ENCODE measurements at regions not wholly inside any gene's neighbourhood (a gene's known extent, or its start where the extent isn't known, plus 50 kb on each side); places are given as distances from the start of the nearest gene placed in this dataset.
"Not testable (repeated sequence)": the region's sequence is repeated elsewhere in the genome, so short reads cannot be mapped to it uniquely, and the experiment has no call there.

DNA sequence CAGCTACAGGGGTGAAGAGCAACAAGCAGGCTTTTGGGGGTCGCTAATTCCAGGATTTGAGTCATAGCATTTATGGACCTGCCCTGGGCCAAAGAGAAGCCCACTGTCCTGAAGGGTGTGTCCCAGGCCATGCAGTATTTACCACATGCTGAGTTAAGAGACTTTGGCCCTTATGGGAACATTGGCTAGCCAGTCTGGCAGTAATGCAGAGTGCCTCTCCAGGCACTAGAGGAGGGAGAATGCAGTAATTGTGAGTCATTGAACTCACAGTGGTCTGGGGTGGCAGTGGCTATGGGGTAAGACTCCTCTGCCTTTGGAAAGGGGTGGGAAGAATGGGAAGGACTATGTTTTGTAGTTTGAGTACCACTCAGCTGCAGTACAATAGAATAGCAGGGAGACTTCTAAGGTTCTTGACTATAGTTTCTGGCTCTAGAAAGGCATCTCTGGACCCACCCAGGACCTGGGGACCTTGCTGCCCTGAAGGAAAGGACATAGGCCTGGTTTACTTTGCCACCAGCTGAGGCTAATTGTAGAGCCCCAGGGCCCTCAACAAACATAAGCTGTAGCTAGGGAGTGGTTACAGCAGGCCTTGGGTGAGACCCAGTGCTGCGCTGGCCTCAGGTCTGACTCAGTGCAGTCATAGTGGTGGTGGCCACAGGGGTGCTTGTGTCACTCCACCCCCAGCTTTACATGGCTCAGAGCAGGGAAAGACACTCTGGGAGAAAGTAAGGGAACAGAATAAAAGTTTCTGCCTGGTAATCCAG is 520.9 kb downstream of the HTR1B start:
- no peak for FAIRE-seq

DNA sequence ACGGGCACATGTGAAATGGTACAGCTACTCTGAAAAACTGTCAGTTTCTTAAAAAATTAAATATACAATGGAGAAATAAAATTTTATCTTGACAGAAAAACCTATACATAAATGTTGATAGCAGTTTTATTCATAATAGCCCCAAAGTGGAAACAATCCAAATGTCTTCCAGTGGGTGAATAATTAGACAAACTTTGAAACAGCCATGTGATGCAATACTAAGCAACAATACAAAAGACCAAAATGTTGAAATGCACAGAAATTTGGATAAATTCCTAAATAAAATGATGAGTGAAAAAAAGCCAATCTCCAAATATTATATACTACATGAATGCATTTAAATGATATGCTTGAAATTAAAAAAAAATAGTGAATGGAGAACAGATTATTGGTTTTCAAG is 523.1 kb downstream of the HTR1B start:
- no peak for FAIRE-seq

DNA sequence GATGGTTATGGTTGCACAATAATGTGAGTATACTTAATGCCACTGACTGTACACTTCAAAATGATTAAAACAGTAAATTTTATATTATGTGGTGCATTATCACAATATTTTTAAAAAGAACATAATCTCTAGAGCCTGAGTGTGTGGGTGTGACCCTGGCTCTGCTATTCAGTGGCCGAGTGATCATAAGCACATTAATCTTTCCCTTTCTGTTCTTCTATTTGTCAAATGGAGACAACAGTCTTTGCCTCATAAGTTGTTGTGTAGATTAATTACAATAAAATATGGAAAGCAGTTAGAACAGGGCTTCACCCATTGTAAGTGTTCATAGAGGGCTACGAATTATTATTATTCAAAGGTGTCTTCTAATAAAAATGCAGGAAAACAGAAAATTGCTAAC is 548.6 kb downstream of the HTR1B start:
- no peak for FAIRE-seq

DNA sequence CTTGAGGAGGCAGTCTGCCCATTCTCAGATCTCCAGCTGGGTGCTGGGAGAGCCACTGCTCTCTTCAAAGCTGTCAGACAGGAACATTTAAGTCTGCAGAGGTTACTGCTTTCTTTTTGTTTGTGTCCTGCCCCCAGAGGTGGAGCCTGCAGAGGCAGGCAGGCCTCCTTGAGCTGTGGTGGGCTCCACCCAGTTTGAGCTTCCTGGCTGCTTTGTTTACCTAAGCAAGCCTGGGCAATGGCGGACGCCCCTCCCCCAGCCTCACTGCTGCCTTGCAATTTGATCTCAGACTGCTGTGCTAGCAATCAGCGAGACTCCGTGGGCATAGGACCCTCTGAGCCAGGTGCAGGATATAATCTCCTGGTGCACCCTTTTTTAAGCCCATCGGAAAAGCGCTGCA is 557.8 kb downstream of the HTR1B start:
- not testable (repeated sequence) for FAIRE-seq

DNA sequence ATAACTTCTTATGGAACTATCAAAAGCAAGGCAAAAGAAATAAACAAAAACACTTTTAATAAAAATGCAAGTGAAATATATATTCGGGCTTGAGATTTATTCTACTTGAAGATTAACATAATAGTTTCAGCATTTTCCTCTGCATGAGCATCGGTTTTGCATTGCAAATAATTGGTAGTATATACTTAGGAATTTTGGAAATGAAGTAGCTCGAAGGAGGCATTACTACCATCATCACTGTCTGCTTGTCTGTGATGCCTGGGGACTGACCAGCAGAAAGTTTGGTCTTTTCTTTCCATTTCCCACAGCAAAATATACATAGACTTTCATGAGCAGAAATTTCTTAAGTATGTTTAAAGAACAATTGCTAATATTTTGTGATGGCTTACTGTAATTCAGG is 570.7 kb downstream of the HTR1B start:
- no peak for FAIRE-seq

DNA sequence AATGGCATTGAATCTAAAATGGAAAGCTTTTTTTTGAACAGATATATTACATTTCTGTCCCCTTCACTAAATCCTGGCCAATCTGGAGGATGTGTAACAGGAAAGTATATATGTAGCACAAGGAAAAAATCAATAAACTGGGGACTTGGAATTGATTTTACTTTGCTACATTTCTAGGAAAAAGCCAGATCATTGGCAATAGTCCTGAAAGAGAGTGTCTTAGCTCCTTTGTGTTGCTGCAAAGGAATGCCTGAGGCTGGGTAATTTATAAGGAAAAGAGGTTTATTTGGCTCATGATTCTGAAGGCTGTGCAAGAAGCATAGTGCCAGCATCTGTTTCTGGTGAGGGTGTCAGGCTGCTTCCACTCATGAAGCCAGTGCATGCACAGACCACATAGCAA is 574.9 kb downstream of the HTR1B start:
- no peak for FAIRE-seq

DNA sequence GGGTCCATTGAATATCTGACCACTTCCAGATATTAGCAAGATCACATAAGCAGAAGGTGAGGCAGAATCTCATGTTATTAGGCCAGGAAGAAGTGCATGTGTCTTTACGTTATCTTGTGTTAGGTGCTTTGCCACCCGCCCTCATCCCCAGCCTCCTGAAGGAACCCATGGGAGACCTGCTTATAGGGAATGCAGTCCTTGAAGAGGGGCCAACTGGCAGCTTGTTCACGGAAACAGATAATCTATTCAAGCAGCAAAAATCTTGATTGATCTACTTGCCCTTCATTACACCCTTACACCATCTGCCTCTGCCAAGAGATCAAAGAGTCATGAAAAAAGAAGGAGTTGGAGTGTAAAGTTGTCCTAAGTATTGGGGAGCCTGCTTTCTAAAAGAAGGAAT is 576.4 kb downstream of the HTR1B start:
- no peak for FAIRE-seq

DNA sequence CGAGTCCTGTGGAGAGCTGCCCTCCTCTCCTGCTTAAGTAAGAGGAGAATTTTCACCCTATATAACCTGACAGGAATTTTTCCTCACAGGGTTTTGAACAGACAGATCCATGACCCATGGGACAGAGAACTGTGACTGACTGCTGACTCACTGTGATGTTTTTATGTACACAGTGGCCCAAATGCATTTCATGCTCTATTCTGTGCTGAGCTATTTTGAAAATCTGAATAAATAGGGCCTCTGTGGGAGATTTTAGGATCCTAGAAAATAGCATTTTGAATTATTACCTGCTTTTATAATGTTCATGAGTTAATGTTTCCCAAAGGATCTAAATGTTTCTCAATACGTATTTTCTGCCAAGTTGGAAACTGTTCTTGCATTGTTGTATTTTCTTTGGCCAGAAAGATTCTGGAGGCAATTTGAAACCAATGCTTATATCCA is 577.4 kb downstream of the HTR1B start:
- FAIRE-seq: no peak

DNA sequence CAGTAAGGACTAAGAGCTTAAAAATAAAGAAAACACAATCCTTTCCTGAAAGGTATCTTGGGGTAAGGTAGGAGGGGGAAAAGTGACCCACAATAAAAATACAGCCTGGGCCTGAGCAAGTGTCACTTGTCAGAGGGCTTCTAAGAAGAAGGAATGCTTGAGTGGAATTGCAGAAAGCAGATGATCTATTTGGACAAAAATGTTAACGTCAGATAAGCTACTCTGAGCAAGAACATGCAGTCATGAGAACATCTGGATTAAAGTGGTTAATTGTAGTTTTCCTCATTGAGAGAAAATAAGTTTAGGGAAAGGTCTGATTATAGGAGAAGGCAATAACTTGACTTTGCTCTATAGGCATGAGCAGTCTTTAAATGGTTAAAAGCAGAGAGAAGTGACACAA is 581.9 kb downstream of the HTR1B start:
- no peak for FAIRE-seq

DNA sequence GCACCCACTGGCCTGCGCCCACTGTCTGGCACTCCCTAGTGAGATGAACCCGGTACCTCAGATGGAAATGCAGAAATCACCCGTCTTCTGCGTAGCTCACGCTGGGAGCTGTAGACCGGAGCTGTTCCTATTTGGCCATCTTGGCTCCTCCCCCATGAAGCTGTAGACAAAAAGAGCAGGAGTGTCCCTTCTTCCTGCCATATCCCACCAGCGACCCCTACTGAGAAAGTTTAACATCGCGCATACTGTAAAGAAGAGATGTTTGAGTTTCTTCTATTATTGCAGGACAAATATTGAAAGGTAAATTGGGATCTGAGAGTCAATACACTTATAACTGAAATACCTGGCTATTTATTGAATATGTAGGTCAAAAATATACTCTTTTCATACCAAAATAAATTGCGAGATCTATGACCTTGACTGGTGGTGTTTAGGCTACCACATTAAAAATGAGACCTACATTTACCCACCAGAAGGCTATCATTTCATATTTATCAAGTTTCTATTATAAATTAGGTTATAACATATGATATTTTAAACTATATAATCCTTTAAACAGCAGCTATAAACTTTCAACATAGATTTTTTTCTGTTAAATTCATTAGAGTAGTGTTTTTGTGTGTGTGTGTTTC is 586.3 kb downstream of the HTR1B start:
- no peak for FAIRE-seq

DNA sequence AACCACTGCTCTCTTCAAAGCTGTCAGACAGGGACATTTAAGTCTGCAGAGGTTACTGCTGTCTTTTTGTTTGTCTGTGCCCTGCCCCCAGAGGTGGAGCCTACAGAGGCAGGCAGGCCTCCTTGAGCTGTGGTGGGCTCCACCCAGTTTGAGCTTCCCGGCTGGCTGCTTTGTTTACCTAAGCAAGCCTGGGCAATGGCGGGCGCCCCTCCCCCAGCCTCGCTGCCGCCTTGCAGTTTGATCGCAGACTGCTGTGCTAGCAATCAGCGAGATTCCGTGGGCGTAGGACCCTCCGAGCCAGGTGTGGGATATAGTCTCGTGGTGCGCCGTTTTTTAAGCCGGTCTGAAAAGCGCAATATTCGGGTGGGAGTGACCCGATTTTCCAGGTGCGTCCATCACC is 586.9 kb downstream of the HTR1B start:
- not testable (repeated sequence) for FAIRE-seq

DNA sequence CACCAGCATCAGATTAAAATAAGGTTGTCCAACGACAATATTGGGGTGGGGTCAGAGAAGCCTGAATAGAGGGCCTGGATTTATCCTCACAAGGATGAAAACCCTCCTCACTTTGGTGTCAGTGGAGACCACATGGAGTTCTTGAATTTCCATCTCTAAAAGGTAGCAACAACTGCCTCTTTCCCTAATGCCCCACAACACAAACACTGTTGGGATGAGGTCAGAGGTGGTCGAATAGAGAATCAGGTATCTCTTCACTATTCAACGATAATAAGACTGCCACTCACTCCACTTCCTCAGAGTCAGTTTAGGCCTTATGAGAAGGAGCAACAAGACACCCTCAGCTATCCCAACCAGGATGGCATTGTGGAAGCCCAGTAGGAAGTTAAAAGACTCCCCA is 596.1 kb downstream of the HTR1B start:
- no peak for FAIRE-seq

DNA sequence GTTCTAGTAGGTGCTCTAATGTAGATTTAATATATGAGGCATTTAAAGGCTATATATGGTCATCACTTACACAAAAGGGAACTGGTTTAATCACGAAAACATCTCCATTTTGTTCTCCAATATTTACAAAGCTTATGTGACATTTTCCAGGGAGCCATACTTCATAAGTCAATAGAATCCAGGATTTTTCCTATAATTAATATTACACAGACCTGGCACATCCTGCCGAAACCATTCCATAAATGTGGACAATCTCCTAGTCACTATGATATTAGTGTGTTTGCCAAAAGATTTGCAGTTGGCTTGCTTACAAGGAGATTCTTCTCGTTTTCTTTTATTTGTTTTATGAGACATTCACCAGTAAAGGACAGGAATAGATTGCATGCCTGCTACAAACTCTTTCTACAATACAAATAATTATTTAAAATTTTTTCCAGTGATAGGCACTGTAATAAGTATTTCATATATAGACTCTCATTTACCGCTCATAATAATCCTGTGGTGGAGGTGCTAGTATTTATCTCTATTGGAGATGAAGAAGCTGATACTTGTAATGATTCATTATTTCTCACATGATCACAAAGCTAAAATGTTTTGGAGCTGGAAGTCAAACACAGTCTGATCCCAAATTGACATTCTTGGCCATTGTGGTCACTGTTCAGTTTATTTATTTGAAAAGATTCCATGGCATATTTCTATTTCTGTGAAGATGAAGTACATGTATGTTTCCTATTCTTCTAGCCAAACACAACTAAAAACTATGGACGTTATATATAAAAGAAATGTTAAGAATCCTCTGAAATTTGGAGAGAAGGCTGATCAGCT is 597.0 kb downstream of the HTR1B start:
- no peak for FAIRE-seq

DNA sequence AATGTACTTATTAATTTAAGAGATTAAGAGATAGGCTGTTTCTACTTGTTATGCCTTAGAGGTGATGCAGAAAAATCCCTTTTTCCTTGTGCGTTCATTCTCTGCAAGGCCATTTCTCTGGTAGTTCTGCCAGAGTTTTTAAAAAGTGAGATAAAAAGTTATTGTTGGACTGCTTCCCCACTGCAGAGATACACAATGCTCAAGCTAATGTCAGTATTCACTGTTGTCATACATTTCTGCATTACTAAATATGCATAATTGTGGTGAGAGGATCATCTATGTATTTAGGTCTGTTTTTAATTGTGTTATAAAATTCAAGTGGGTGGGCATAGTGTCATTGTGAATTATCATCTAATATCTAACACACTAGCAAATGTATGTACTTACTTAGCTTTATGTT is 600.4 kb downstream of the HTR1B start:
- no peak for FAIRE-seq

DNA sequence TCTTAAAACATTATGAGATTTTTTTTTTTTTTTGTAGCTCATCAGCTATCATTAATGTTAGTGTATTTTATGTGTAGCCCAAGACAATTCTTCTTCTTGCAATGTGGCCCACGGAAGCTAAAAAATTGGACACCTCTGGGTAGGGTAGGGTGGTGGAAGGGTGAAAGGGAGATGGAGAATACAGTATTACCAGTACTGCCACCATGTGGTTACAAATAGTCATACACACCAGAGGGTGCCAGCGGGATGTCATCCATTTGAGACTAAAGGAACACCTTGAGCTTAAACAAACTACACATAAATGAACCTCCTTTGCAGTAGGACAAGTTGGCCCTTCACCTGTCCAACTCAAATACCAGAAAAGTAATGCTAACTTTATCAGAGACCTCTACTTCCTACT is 601.9 kb downstream of the HTR1B start:
- FAIRE-seq: no peak

DNA sequence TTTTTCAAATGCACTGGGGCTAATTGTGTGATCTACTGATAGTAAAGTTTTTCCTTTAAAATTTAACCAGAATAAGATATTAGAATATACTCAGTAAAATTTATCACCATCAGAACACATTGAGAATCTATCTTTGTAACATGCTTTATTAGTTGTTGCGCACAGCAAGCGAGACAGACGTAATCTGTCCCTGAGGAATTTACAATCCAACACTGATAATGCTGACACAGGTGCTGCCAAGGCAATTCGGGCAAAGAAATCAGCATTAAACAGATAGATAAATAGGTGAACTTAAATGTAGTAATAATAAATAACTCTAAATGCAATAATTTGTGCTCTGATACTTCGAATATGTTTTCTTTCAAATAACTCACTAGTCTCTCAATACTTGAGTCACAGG is 607.2 kb downstream of the HTR1B start:
- FAIRE-seq: no peak

DNA sequence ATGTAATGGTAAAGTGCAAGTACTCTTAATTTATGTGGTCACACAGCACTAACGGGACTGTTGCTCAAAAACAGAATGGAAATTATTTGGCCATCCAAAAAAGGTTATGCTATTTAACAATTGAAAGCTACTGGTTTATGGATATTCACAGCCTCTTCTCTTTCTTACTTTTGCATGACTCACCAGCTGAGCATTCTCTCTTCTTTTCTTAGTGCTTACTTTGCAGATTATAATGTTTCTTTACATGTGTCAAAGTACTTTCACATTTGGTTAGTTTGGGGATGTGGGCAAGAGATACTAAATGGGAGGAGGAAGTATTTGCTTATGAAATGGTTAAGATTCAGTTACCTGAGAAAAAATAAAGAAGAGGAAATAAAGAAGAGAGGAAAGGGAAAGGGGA is 610.5 kb downstream of the HTR1B start:
- no peak for FAIRE-seq

DNA sequence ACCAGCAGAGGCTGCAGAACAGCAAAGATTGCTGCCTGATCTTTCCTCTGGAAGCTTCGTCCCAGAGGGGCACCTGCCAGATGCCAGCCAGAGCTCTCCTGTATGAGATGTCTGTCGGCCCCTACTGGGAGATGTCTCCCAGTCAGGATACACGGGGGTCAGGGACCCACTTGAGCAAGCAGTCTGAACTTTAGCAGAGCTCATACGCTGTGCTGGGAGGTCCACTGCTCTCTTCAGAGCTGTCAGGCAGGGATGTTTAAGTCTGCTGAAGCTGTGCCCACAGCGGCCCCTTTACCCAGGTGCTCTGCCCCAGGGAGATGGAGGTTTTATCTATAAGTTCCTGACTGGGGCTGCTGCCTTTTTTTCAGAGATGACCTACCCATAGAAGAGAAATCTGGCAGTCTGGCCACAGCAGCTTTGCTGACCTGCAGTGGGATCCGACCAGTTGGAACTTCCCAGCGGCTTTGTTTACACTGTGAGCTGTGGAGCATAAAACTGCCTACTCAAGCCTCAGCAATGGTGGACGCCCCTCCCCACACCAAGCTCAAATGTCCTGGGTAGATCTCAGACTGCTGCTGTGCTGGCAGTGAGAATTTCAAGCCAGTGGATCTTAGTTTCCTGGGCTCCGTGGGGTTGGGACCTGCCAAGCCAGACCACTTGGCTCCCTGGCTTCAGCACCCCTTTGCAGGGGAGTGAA is 613.9 kb downstream of the HTR1B start:
- not testable (repeated sequence) for FAIRE-seq

DNA sequence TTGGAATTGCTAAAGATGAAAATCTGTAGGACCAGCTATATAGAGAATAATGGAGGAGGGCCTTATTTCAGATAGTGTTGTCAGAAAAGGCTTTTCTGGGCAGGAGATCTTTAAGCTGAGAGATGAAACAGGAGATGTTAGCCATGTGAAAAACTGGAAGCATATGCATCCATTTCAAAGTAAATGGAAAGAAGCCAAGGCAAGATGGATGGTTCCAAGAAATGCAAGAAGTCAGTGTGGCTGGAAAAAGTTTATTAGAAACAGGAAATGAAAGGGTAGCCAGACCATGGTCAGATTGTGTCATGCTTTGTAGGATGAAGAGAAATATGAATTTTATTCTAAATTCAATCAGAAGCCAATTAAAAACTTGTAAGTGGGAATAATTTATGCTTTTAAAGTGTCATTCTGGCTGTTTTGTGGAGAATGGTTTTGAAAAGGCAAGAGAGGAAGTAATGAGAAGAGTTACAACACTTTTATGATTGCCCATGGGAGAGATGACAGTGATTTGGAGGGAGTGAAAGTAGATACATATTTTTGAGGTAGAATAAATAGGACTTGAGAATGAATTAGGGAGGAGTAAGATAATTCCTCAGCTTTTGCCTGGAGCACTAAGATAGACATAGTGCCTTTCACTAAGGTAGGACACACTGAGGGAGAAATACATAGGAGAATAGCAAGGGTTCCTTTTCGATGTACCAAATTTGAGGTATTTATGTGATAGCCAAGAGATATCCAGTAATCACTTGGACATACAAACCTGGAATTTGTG is 620.1 kb downstream of the HTR1B start:
- no peak for FAIRE-seq

DNA sequence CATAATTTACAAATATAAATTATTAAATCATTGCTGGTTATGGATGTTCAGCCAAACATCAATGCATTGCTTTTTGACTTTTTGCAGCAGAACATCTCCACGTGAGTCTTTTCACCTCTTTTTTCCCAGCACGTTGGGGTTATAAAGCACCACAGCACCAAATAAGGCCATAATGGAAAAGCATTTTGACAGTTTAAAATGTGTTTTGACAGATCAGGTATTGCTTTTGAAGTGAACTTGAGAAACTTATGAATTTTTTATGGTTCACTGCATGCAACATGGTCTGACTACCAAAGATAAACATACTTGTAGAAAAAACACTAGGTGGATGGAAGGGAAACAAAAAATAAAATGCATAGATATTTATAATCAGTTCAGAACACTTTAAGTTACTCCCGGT is 622.4 kb downstream of the HTR1B start:
- FAIRE-seq: no peak

DNA sequence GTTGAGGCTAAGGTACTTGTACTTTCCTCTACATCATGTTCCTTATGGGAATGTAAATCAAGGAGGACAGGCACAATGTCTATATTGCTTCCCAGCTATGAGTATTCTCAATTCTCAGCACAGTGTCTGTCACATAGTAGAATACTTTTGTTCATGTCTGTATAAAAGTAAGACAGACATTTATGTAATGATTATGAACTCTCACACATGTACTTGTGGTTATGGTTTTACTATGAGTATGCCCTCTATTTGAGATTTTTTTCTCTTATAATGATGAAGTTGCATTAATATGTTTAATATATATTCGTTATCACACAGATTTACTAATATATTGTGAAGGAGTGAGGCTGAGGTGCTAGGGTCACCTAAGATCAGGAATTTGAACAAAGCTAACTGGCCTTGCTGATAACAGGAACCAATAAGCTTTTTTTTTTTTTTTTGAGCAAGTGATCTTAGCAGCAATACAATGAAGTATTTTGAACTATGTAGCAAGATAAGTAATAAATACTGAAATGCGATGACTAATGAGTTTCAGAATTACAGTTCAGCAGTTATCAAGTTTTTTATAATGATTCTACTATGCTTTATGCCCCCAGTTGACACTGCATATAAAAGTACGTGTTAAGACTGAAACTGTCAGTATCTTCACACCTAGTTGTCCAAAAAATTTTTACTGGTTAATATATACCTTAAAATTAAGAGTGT is 623.1 kb downstream of the HTR1B start:
- no peak for FAIRE-seq

DNA sequence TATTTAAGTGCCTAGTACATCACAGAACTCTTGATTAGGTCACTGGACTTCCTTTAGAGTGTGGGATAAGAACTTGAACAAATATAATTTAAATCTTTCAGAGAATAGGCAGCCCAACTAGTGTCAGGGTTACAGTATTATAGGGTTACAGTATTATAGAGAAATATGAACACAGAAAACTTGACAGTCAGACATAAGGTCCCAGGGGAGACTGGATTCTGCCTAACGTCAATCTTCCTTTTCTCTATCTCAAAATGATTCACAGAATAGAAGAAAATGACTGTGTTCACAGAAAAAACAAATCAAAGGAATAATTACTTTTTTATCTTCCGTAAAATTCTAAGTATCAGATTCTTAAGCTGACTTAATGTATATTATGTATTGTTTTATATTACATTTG is 623.8 kb downstream of the HTR1B start:
- no peak for FAIRE-seq
